GM10266 (cell line): ENCODE measurements at regions not wholly inside any gene's neighbourhood (a gene's known extent, or its start where the extent isn't known, plus 50 kb on each side); places are given as distances from the start of the nearest gene placed in this dataset.
"Not testable (repeated sequence)": the region's sequence is repeated elsewhere in the genome, so short reads cannot be mapped to it uniquely, and the experiment has no call there.

Experiments used
- DNase-seq: peaks from one replicate; pipeline ENCODE4 v3.0.0; 2012; ENCODE audit errors: extremely low spot score
- CTCF ChIP-seq: IDR thresholded peaks from 2 replicates; pipeline ENCODE4 v1.5.1; 2012; ENCODE audit warnings: mild to moderate bottlenecking, low read depth; ENCODE audit not compliant: control insufficient read depth, insufficient read depth; ENCODE audit errors: missing control alignments

GRCh38 chr10:32140403-32140802 is 84.2 kb upstream of the KIF5B start:
- no peak for DNase-seq
- TF ChIP-seq CTCF = no peak

- DNase-seq = no peak
- no peak for TF ChIP-seq CTCF
Measured at GRCh38 chr10:32139223-32140073, 83.2 kb upstream of the KIF5B start.

- DNase-seq = not testable (repeated sequence)
Measured at GRCh38 chr10:32136927-32137326, 80.7 kb upstream of the KIF5B start.

GRCh38 chr10:32135796-32136195 is 79.6 kb upstream of the KIF5B start:
- not testable (repeated sequence) for DNase-seq

GRCh38 chr10:32132357-32132946 is 76.2 kb upstream of the KIF5B start:
- no peak for DNase-seq
- TF ChIP-seq CTCF = no peak

GRCh38 chr10:32131388-32131787 is 75.2 kb upstream of the KIF5B start:
- no peak for TF ChIP-seq CTCF
- no peak for DNase-seq

GRCh38 chr10:32130788-32131187 is 74.6 kb upstream of the KIF5B start:
- no peak for TF ChIP-seq CTCF
- no peak for DNase-seq

GRCh38 chr10:32125023-32125422 is 68.8 kb upstream of the KIF5B start:
- DNase-seq = no peak
- TF ChIP-seq CTCF = no peak
